Osteoblast (primary cell): ENCODE measurements at regions not wholly inside any gene's neighbourhood (a gene's known extent, or its start where the extent isn't known, plus 50 kb on each side); places are given as distances from the start of the nearest gene placed in this dataset.

Experiments used
- DNase-seq: peaks from one replicate; pipeline ENCODE4 v3.0.0; 2011; ENCODE audit warnings: low spot score, mixed read lengths; ENCODE audit not compliant: insufficient read length; ENCODE audit errors: missing footprints
- H2AFZ ChIP-seq: 2 replicates; pipeline ENCODE4 v1.6.0; 2011; ENCODE audit warnings: mild to moderate bottlenecking, low read length
- H3K27ac ChIP-seq: 2 replicates; pipeline ENCODE4 v1.5.1; 2011; ENCODE audit warnings: mild to moderate bottlenecking, low read depth, low read length, moderate library complexity
- H3K27me3 ChIP-seq: 2 replicates; pipeline ENCODE4 v1.6.0; 2012; ENCODE audit warnings: mild to moderate bottlenecking, control low read depth, inconsistent platforms, low read length, moderate library complexity; ENCODE audit not compliant: insufficient read depth
- H3K36me3 ChIP-seq: 2 replicates; pipeline ENCODE4 v1.5.1; 2011; ENCODE audit warnings: mild to moderate bottlenecking, low read length, control low read depth, moderate library complexity; ENCODE audit not compliant: insufficient read depth
- H3K4me1 ChIP-seq: 2 replicates; pipeline ENCODE4 v1.5.1; 2011; ENCODE audit warnings: mild to moderate bottlenecking, low read length, control low read depth, moderate library complexity; ENCODE audit not compliant: insufficient read depth
- H3K4me2 ChIP-seq: 2 replicates; pipeline ENCODE4 v1.6.0; 2011; ENCODE audit warnings: mild to moderate bottlenecking, low read length; ENCODE audit not compliant: insufficient read depth
- H3K4me3 ChIP-seq: fragments of 200-600 bp; sonication (generic); 3 replicates; pipeline ENCODE4 v1.5.1; 2012; ENCODE audit warnings: mild to moderate bottlenecking, low read length, inconsistent platforms; ENCODE audit not compliant: insufficient read depth
- H3K79me2 ChIP-seq: 2 replicates; pipeline ENCODE4 v1.6.0; 2012; ENCODE audit warnings: mild to moderate bottlenecking, low read length, control low read depth, inconsistent platforms; ENCODE audit not compliant: insufficient read depth
- H3K9me3 ChIP-seq: 2 replicates; pipeline ENCODE4 v1.5.1; 2011; ENCODE audit warnings: low read depth, low read length, control low read depth
- H4K20me1 ChIP-seq: 2 replicates; pipeline ENCODE4 v1.6.0; 2012; ENCODE audit warnings: mild to moderate bottlenecking, low read length, control low read depth; ENCODE audit not compliant: insufficient read depth
- CTCF ChIP-seq: IDR thresholded peaks from 2 replicates; pipeline ENCODE4 v1.5.1; 2011; ENCODE audit warnings: mild to moderate bottlenecking, low read depth, low read length, moderate library complexity; ENCODE audit errors: extremely low read depth

- Histone ChIP-seq H2AFZ (no peak overlapping the region), H3K4me3 (no peak overlapping the region), H3K4me2 (no peak overlapping the region), H3K27ac (no peak overlapping the region), H4K20me1 (no peaks in the 10 kb centered on the region), H3K27me3 (no peaks in the 10 kb centered on the region), H3K36me3 (no peaks in the 10 kb centered on the region), H3K9me3 (no peaks in the 10 kb centered on the region), H3K79me2 (no peaks in the 10 kb centered on the region), H3K4me1 (no peaks in the 10 kb centered on the region)
- TF ChIP-seq CTCF: no peak
- DNase-seq: no peak
Observed at GRCh38 chr20:11092151-11092550, 418.4 kb upstream of the JAG1 start.

- no peaks in the 10 kb centered on the region for H4K20me1 ChIP-seq
- H3K9me3 ChIP-seq: no peaks in the 10 kb centered on the region
- H3K4me3 ChIP-seq: no peak overlapping the region
- H3K36me3 ChIP-seq: no peaks in the 10 kb centered on the region
- no peak for DNase-seq
- no peaks in the 10 kb centered on the region for H3K27me3 ChIP-seq
- H3K79me2 ChIP-seq: no peaks in the 10 kb centered on the region
- no peak overlapping the region for H2AFZ ChIP-seq
- no peaks in the 10 kb centered on the region for H3K4me1 ChIP-seq
- H3K27ac ChIP-seq: no peak overlapping the region
- H3K4me2 ChIP-seq: no peak overlapping the region
- TF ChIP-seq CTCF: no peak
Observed at GRCh38 chr20:11094196-11094595, 420.4 kb upstream of the JAG1 start.

- no peak overlapping the region for H3K4me2 ChIP-seq
- TF ChIP-seq CTCF: no peak
Observed at GRCh38 chr20:11094711-11095110, 420.9 kb upstream of the JAG1 start.

GRCh38 chr20:11098888-11099287 lies 425.1 kb upstream of the JAG1 start:
- DNase-seq: no peak
- Histone ChIP-seq H3K4me2 (no peak overlapping the region), H3K4me3 (no peak overlapping the region), H4K20me1 (no peaks in the 10 kb centered on the region), H2AFZ (no peak overlapping the region), H3K9me3 (no peaks in the 10 kb centered on the region), H3K4me1 (peaks cover 4% of the 10 kb centered on the region), H3K27me3 (no peaks in the 10 kb centered on the region), H3K27ac (no peak overlapping the region), H3K79me2 (no peaks in the 10 kb centered on the region), H3K36me3 (no peaks in the 10 kb centered on the region)
- TF ChIP-seq CTCF: peak; percentile 28

More at GRCh38 chr20:11094711-11095110, 420.9 kb upstream of the JAG1 start:
- Histone ChIP-seq H3K79me2 (no peaks in the 10 kb centered on the region), H3K27me3 (no peaks in the 10 kb centered on the region), H3K4me3 (no peak overlapping the region), H3K9me3 (no peaks in the 10 kb centered on the region), H3K4me1 (no peaks in the 10 kb centered on the region), H2AFZ (no peak overlapping the region), H3K36me3 (no peaks in the 10 kb centered on the region), H3K27ac (no peak overlapping the region), H4K20me1 (no peaks in the 10 kb centered on the region)
- no peak for DNase-seq
